Osteocyte (in vitro differentiated cells): ENCODE measurements at regions not wholly inside any gene's neighbourhood (a gene's known extent, or its start where the extent isn't known, plus 50 kb on each side); places are given as distances from the start of the nearest gene placed in this dataset.

Experiments
- DNase-seq: peaks from one replicate; pipeline ENCODE4 v3.0.0; 2021; ENCODE audit warnings: mixed read lengths; ENCODE audit not compliant: unreplicated experiment; ENCODE audit errors: extremely low spot score
- H3K27ac Mint-ChIP-seq: one replicate; pipeline ENCODE4 v1.8.0; 2021; ENCODE audit warnings: mild to moderate bottlenecking, mixed read lengths; ENCODE audit not compliant: unreplicated experiment
- H3K27me3 Mint-ChIP-seq: one replicate; pipeline ENCODE4 v1.8.0; 2021; ENCODE audit warnings: mixed read lengths; ENCODE audit not compliant: unreplicated experiment
- H3K36me3 Mint-ChIP-seq: one replicate; pipeline ENCODE4 v1.8.0; 2021; ENCODE audit warnings: mixed read lengths; ENCODE audit not compliant: unreplicated experiment
- H3K4me1 Mint-ChIP-seq: one replicate; pipeline ENCODE4 v1.8.0; 2021; ENCODE audit warnings: mixed read lengths; ENCODE audit not compliant: unreplicated experiment
- H3K4me3 Mint-ChIP-seq: one replicate; pipeline ENCODE4 v1.8.0; 2021; ENCODE audit warnings: mild to moderate bottlenecking, moderate library complexity, mixed read lengths; ENCODE audit not compliant: unreplicated experiment
- H3K9me3 Mint-ChIP-seq: one replicate; pipeline ENCODE4 v1.8.0; 2021; ENCODE audit warnings: mixed read lengths; ENCODE audit not compliant: unreplicated experiment
- CTCF ChIP-seq: fragments of 200-600 bp; sonication (generic); IDR thresholded peaks from 2 replicates; pipeline ENCODE4 v1.5.0; 2021; ENCODE audit warnings: antibody characterized with exemption, mild to moderate bottlenecking, moderate library complexity

GRCh38 chr7:68125168-68125567 lies 1128.5 kb downstream of the TYW1 start:
- Mint-ChIP-seq H3K27me3 (no peaks in the 10 kb centered on the region), H3K36me3 (no peaks in the 10 kb centered on the region), H3K9me3 (peaks cover 31% of the 10 kb centered on the region), H3K4me3 (no peak overlapping the region), H3K27ac (no peak overlapping the region), H3K4me1 (no peaks in the 10 kb centered on the region)
- TF ChIP-seq CTCF, result no peak
- no peak for DNase-seq

GRCh38 chr7:68133045-68133444 lies 1136.4 kb downstream of the TYW1 start:
- no peaks in the 10 kb centered on the region for H3K4me1 Mint-ChIP-seq
- no peak for TF ChIP-seq CTCF
- no peaks in the 10 kb centered on the region for H3K27me3 Mint-ChIP-seq
- H3K27ac Mint-ChIP-seq, result no peak overlapping the region
- peaks cover 8% of the 10 kb centered on the region for H3K9me3 Mint-ChIP-seq
- no peak overlapping the region for H3K4me3 Mint-ChIP-seq
- no peak for DNase-seq
- H3K36me3 Mint-ChIP-seq, result no peaks in the 10 kb centered on the region

GRCh38 chr7:68143345-68143744 lies 1146.7 kb downstream of the TYW1 start:
- no peak overlapping the region for H3K27ac Mint-ChIP-seq

GRCh38 chr7:68146983-68147382 lies 1150.3 kb downstream of the TYW1 start:
- no peaks in the 10 kb centered on the region for H3K36me3 Mint-ChIP-seq
- no peaks in the 10 kb centered on the region for H3K4me1 Mint-ChIP-seq
- no peaks in the 10 kb centered on the region for H3K27me3 Mint-ChIP-seq
- no peak for DNase-seq
- no peak overlapping the region for H3K27ac Mint-ChIP-seq
- H3K4me3 Mint-ChIP-seq, result no peak overlapping the region
- peaks cover 17% of the 10 kb centered on the region for H3K9me3 Mint-ChIP-seq
- no peak for TF ChIP-seq CTCF

More at GRCh38 chr7:68143345-68143744, 1146.7 kb downstream of the TYW1 start:
- H3K9me3 Mint-ChIP-seq, result peaks cover 35% of the 10 kb centered on the region
- no peak for DNase-seq
- no peaks in the 10 kb centered on the region for H3K36me3 Mint-ChIP-seq
- H3K27me3 Mint-ChIP-seq, result no peaks in the 10 kb centered on the region
- no peak for TF ChIP-seq CTCF
- no peak overlapping the region for H3K4me3 Mint-ChIP-seq
- H3K4me1 Mint-ChIP-seq, result no peaks in the 10 kb centered on the region

- peaks cover 12% of the 10 kb centered on the region for H3K9me3 Mint-ChIP-seq
- H3K27ac Mint-ChIP-seq, result no peak overlapping the region
- H3K4me3 Mint-ChIP-seq, result no peak overlapping the region
- no peak for TF ChIP-seq CTCF
- no peaks in the 10 kb centered on the region for H3K27me3 Mint-ChIP-seq
- H3K36me3 Mint-ChIP-seq, result no peaks in the 10 kb centered on the region
- H3K4me1 Mint-ChIP-seq, result no peaks in the 10 kb centered on the region
- no peak for DNase-seq
Measured at GRCh38 chr7:68147614-68148238, 1151.1 kb downstream of the TYW1 start.
